ENCODE measurements at regions not wholly inside any gene's neighbourhood (a gene's known extent, or its start where the extent isn't known, plus 50 kb on each side); places are given as distances from the start of the nearest gene placed in this dataset.

GRCh38 chr15:47918877-47919276 is 201.6 kb downstream of the SEMA6D start:
- no peak for TF ChIP-seq CTCF (IDR thresholded peaks at IDR 0.05; ENCODE audit: low read depth, low read length, missing control alignments)
- in situ Hi-C loops (cut with HindIII; ENCODE audit: low sequenced_read_pairs): no loop called here
- no peak overlapping the region for H3K4me3 ChIP-seq (ENCODE audit: low read depth, low read length)
- no peak for DNase-seq (ENCODE audit: low read depth)

- in situ Hi-C loops (cut with HindIII; ENCODE audit: low sequenced_read_pairs): no loop called here
- no peak overlapping the region for H3K4me3 ChIP-seq (ENCODE audit: low read depth, low read length)
- DNase-seq (ENCODE audit: low read depth): no peak
- no peak for TF ChIP-seq CTCF (IDR thresholded peaks at IDR 0.05; ENCODE audit: low read depth, low read length, missing control alignments)
These were observed 196.4 kb upstream of the SLC24A5 start for GRCh38 chr15:47924381-47924780.

- in situ Hi-C loops (cut with HindIII; ENCODE audit: low sequenced_read_pairs): no loop called here
- DNase-seq (ENCODE audit: low read depth): no peak
- H3K4me3 ChIP-seq (ENCODE audit: low read depth, low read length): no peak overlapping the region
- no peak for TF ChIP-seq CTCF (IDR thresholded peaks at IDR 0.05; ENCODE audit: low read depth, low read length, missing control alignments)
These were observed 191.5 kb upstream of the SLC24A5 start for GRCh38 chr15:47929138-47929803.

GRCh38 chr15:47932261-47932660 is 188.5 kb upstream of the SLC24A5 start:
- no peak for DNase-seq (ENCODE audit: low read depth)
- in situ Hi-C loops (cut with HindIII; ENCODE audit: low sequenced_read_pairs): no loop called here
- no peak for TF ChIP-seq CTCF (IDR thresholded peaks at IDR 0.05; ENCODE audit: low read depth, low read length, missing control alignments)
- no peak overlapping the region for H3K4me3 ChIP-seq (ENCODE audit: low read depth, low read length)

GRCh38 chr15:47932951-47933641 is 187.7 kb upstream of the SLC24A5 start:
- in situ Hi-C loops (cut with HindIII; ENCODE audit: low sequenced_read_pairs): no loop called here
- DNase-seq (ENCODE audit: low read depth): no peak
- H3K4me3 ChIP-seq (ENCODE audit: low read depth, low read length): no peak overlapping the region
- no peak for TF ChIP-seq CTCF (IDR thresholded peaks at IDR 0.05; ENCODE audit: low read depth, low read length, missing control alignments)

GRCh38 chr15:47933865-47934264 is 186.9 kb upstream of the SLC24A5 start:
- TF ChIP-seq CTCF (IDR thresholded peaks at IDR 0.05; ENCODE audit: low read depth, low read length, missing control alignments): no peak
- in situ Hi-C loops (cut with HindIII; ENCODE audit: low sequenced_read_pairs): no loop called here
- no peak overlapping the region for H3K4me3 ChIP-seq (ENCODE audit: low read depth, low read length)
- DNase-seq (ENCODE audit: low read depth): no peak

All from astrocyte of the cerebellum (primary cell).